ENCODE measurements at regions not wholly inside any gene's neighbourhood (a gene's known extent, or its start where the extent isn't known, plus 50 kb on each side); places are given as distances from the start of the nearest gene placed in this dataset.

GRCh38 chr11:129605815-129606214 is 209.8 kb upstream of the TMEM45B start:
- peaks cover 5% of the 10 kb centered on the region for H3K9me3 Mint-ChIP-seq
- no peak for ATAC-seq (replicated peaks)
- H3K36me3 Mint-ChIP-seq (ENCODE audit: low read depth), result no peaks in the 10 kb centered on the region
- no peak overlapping the region for H3K27ac Mint-ChIP-seq
- H3K27me3 Mint-ChIP-seq, result no peaks in the 10 kb centered on the region
- no peak overlapping the region for H3K4me3 Mint-ChIP-seq
- no peaks in the 10 kb centered on the region for H3K4me1 Mint-ChIP-seq

- Mint-ChIP-seq H3K9me3 (no peaks in the 10 kb centered on the region), H3K27ac (no peak overlapping the region)
- ATAC-seq (replicated peaks), result no peak
Observed at GRCh38 chr11:129608711-129609110, 206.9 kb upstream of the TMEM45B start.

GRCh38 chr11:129610125-129610524 is 205.5 kb upstream of the TMEM45B start:
- no peaks in the 10 kb centered on the region for H3K4me1 Mint-ChIP-seq
- H3K27me3 Mint-ChIP-seq, result no peaks in the 10 kb centered on the region
- ATAC-seq (replicated peaks), result no peak
- H3K36me3 Mint-ChIP-seq (ENCODE audit: low read depth), result no peaks in the 10 kb centered on the region
- H3K4me3 Mint-ChIP-seq, result no peak overlapping the region
- H3K9me3 Mint-ChIP-seq, result no peaks in the 10 kb centered on the region
- H3K27ac Mint-ChIP-seq, result no peak overlapping the region

More at GRCh38 chr11:129608711-129609110, 206.9 kb upstream of the TMEM45B start:
- no peak overlapping the region for H3K4me3 Mint-ChIP-seq
- H3K27me3 Mint-ChIP-seq, result no peaks in the 10 kb centered on the region
- no peaks in the 10 kb centered on the region for H3K36me3 Mint-ChIP-seq (ENCODE audit: low read depth)
- no peaks in the 10 kb centered on the region for H3K4me1 Mint-ChIP-seq

GRCh38 chr11:129610545-129610944 is 205.1 kb upstream of the TMEM45B start:
- no peak for ATAC-seq (replicated peaks)
- Mint-ChIP-seq H3K4me1 (no peaks in the 10 kb centered on the region), H3K27ac (no peak overlapping the region), H3K36me3 (ENCODE audit: low read depth) (no peaks in the 10 kb centered on the region), H3K9me3 (no peaks in the 10 kb centered on the region), H3K27me3 (no peaks in the 10 kb centered on the region), H3K4me3 (no peak overlapping the region)

- no peaks in the 10 kb centered on the region for H3K4me1 Mint-ChIP-seq
- no peaks in the 10 kb centered on the region for H3K36me3 Mint-ChIP-seq (ENCODE audit: low read depth)
- no peak overlapping the region for H3K4me3 Mint-ChIP-seq
- no peaks in the 10 kb centered on the region for H3K27me3 Mint-ChIP-seq
- no peaks in the 10 kb centered on the region for H3K9me3 Mint-ChIP-seq
- H3K27ac Mint-ChIP-seq, result no peak overlapping the region
- no peak for ATAC-seq (replicated peaks)
Observed at GRCh38 chr11:129611661-129612446, 203.8 kb upstream of the TMEM45B start.

GRCh38 chr11:129612447-129612961 is 203.1 kb upstream of the TMEM45B start:
- Mint-ChIP-seq H3K9me3 (no peaks in the 10 kb centered on the region), H3K27me3 (no peaks in the 10 kb centered on the region), H3K27ac (no peak overlapping the region), H3K4me3 (no peak overlapping the region), H3K36me3 (ENCODE audit: low read depth) (no peaks in the 10 kb centered on the region), H3K4me1 (no peaks in the 10 kb centered on the region)
- ATAC-seq (replicated peaks), result no peak

GRCh38 chr11:129613071-129613470 is 202.6 kb upstream of the TMEM45B start:
- Mint-ChIP-seq H3K9me3 (no peaks in the 10 kb centered on the region), H3K36me3 (ENCODE audit: low read depth) (no peaks in the 10 kb centered on the region), H3K4me1 (no peaks in the 10 kb centered on the region), H3K27me3 (no peaks in the 10 kb centered on the region), H3K27ac (no peak overlapping the region), H3K4me3 (no peak overlapping the region)
- ATAC-seq (replicated peaks), result no peak

GRCh38 chr11:129614256-129614944 is 201.2 kb upstream of the TMEM45B start:
- Mint-ChIP-seq H3K9me3 (no peaks in the 10 kb centered on the region), H3K36me3 (ENCODE audit: low read depth) (no peaks in the 10 kb centered on the region), H3K4me3 (no peak overlapping the region), H3K4me1 (no peaks in the 10 kb centered on the region), H3K27ac (no peak overlapping the region), H3K27me3 (no peaks in the 10 kb centered on the region)
- ATAC-seq (replicated peaks), result no peak

GRCh38 chr11:129618046-129618569 is 197.5 kb upstream of the TMEM45B start:
- Mint-ChIP-seq H3K4me1 (no peaks in the 10 kb centered on the region), H3K4me3 (no peak overlapping the region), H3K36me3 (ENCODE audit: low read depth) (no peaks in the 10 kb centered on the region), H3K27ac (no peak overlapping the region), H3K9me3 (peaks cover 10% of the 10 kb centered on the region), H3K27me3 (peaks cover 4% of the 10 kb centered on the region)
- no peak for ATAC-seq (replicated peaks)

GRCh38 chr11:129620237-129621104 is 195.2 kb upstream of the TMEM45B start:
- no peak overlapping the region for H3K27ac Mint-ChIP-seq
- peaks cover 12% of the 10 kb centered on the region for H3K9me3 Mint-ChIP-seq
- peaks cover 4% of the 10 kb centered on the region for H3K27me3 Mint-ChIP-seq
- no peak overlapping the region for H3K4me3 Mint-ChIP-seq
- no peak for ATAC-seq (replicated peaks)
- H3K4me1 Mint-ChIP-seq, result no peaks in the 10 kb centered on the region
- no peaks in the 10 kb centered on the region for H3K36me3 Mint-ChIP-seq (ENCODE audit: low read depth)

GRCh38 chr11:129625930-129626329 is 189.7 kb upstream of the TMEM45B start:
- Mint-ChIP-seq H3K9me3 (peaks cover 15% of the 10 kb centered on the region), H3K36me3 (ENCODE audit: low read depth) (no peaks in the 10 kb centered on the region), H3K4me1 (no peaks in the 10 kb centered on the region), H3K4me3 (no peak overlapping the region), H3K27ac (no peak overlapping the region), H3K27me3 (peaks cover 4% of the 10 kb centered on the region)
- ATAC-seq (replicated peaks), result no peak

GRCh38 chr11:129631201-129631600 is 184.4 kb upstream of the TMEM45B start:
- ATAC-seq (replicated peaks), result no peak

GRCh38 chr11:129636926-129637325 is 178.7 kb upstream of the TMEM45B start:
- Mint-ChIP-seq H3K27me3 (no peaks in the 10 kb centered on the region), H3K4me3 (peak overlapping the region; percentile 44), H3K27ac (peak overlapping the region; percentile 70), H3K9me3 (peaks cover 8% of the 10 kb centered on the region), H3K4me1 (peaks cover 26% of the 10 kb centered on the region), H3K36me3 (ENCODE audit: low read depth) (peaks cover 4% of the 10 kb centered on the region)
- peak; percentile 30 for ATAC-seq (replicated peaks)

More at GRCh38 chr11:129631201-129631600, 184.4 kb upstream of the TMEM45B start:
- Mint-ChIP-seq H3K36me3 (ENCODE audit: low read depth) (no peaks in the 10 kb centered on the region), H3K27me3 (no peaks in the 10 kb centered on the region), H3K4me1 (no peaks in the 10 kb centered on the region), H3K27ac (no peak overlapping the region), H3K9me3 (peaks cover 7% of the 10 kb centered on the region), H3K4me3 (no peak overlapping the region)

- Mint-ChIP-seq H3K27me3 (no peaks in the 10 kb centered on the region), H3K27ac (peak overlapping the region; percentile 70), H3K4me3 (peak overlapping the region; percentile 44), H3K4me1 (peaks cover 26% of the 10 kb centered on the region), H3K36me3 (ENCODE audit: low read depth) (peaks cover 7% of the 10 kb centered on the region), H3K9me3 (peaks cover 8% of the 10 kb centered on the region)
- peak; percentile 69 for ATAC-seq (replicated peaks)
Observed at GRCh38 chr11:129637473-129637872, 178.2 kb upstream of the TMEM45B start.
